B cell (primary cell): ENCODE measurements at regions not wholly inside any gene's neighbourhood (a gene's known extent, or its start where the extent isn't known, plus 50 kb on each side); places are given as distances from the start of the nearest gene placed in this dataset.

ENCODE experiments used
- ATAC-seq: fragments of 200-7000 bp; cut with Tn5 transposase; one replicate; pipeline ENCODE4 v1.10.0; 2021; ENCODE audit warnings: low read depth, mild to moderate bottlenecking, moderate number of reproducible peaks, moderate library complexity
- CTCF ChIA-PET: fragments of 350-600 bp; sonication (Branson Sonifier 250); formaldehyde crosslinking; loops from one replicate; lab custom pipeline; 2021; ENCODE audit warnings: antibody characterized with exemption, inconsistent platforms; lab: Charles Lee
- POLR2A ChIA-PET: fragments of 350-600 bp; sonication (Branson Sonifier 250); formaldehyde crosslinking; loops from one replicate; lab custom pipeline; 2021; ENCODE audit warnings: antibody characterized with exemption; lab: Charles Lee
- DNase-seq: peaks from one replicate; pipeline ENCODE4 v3.0.0; 2013
- H2AFZ ChIP-seq: 2 replicates; pipeline ENCODE4 v1.6.1; 2012; ENCODE audit warnings: mild to moderate bottlenecking, low read depth, low read length; ENCODE audit not compliant: insufficient read depth, poor library complexity, severe bottlenecking
- H3K27ac ChIP-seq, 2 donors: 1 replicate in 1 of 2; 2 replicates in 1 of 2; pipeline ENCODE4 v1.5.1; 2012 to 2013; ENCODE audit warnings: low read length in 2 of 2, mild to moderate bottlenecking in 2 of 2, moderate library complexity in 1 of 2
- H3K27me3 ChIP-seq, 4 experiments: fragments of 200-600 bp in 1 of 4; sonication (generic) in 1 of 4; replicated peaks in 1 of 4; 1 replicate in 2 of 4; 2 replicates in 2 of 4; pipeline versions ENCODE4 v1.6.1 to v1.7.0; 2013 to 2016; ENCODE audit warnings: low read length in 3 of 4, mild to moderate bottlenecking in 2 of 4, mixed read lengths in 1 of 4, moderate library complexity in 1 of 4; ENCODE audit not compliant: insufficient read depth in 4 of 4, control insufficient read depth in 3 of 4; ENCODE audit errors: control extremely low read depth in 1 of 4
- H3K36me3 ChIP-seq, 2 experiments: replicated peaks in 1 of 2; 1 replicate in 1 of 2; 2 replicates in 1 of 2; pipeline versions ENCODE4 v1.6.1 to v1.7.1; 2013; ENCODE audit warnings: low read length in 1 of 2; ENCODE audit not compliant: insufficient read depth in 2 of 2, control insufficient read depth in 1 of 2; ENCODE audit errors: control extremely low read depth in 1 of 2, extremely low read depth in 1 of 2
- H3K4me1 ChIP-seq, 2 donors: fragments of 200-600 bp in 1 of 2; sonication (generic) in 1 of 2; 1 replicate in 1 of 2; 2 replicates in 1 of 2; pipeline versions ENCODE4 v1.5.1 to v1.6.1; 2013 to 2017; ENCODE audit warnings: low read length in 2 of 2; ENCODE audit not compliant: control insufficient read depth in 2 of 2, insufficient read depth in 2 of 2
- H3K4me2 ChIP-seq: replicated peaks from 2 replicates; pipeline ENCODE3; 2012; ENCODE audit warnings: mild to moderate bottlenecking, low read depth, low read length; ENCODE audit not compliant: poor library complexity, severe bottlenecking
- H3K4me3 ChIP-seq, 5 experiments: fragments of 200-600 bp in 1 of 5; sonication (generic) in 1 of 5; 1 replicate in 3 of 5; 2 replicates in 2 of 5; pipeline versions ENCODE4 v1.5.1 to v1.7.0; 2011 to 2016; ENCODE audit warnings: low read length in 4 of 5, mild to moderate bottlenecking in 4 of 5, low read depth in 2 of 5, control low read depth in 1 of 5, moderate library complexity in 1 of 5; ENCODE audit not compliant: insufficient read depth in 1 of 5; ENCODE audit errors: control extremely low read depth in 1 of 5, extremely low read depth in 1 of 5
- H3K79me2 ChIP-seq: fragments of 200-600 bp; sonication (generic); one replicate; pipeline ENCODE4 v1.6.0; 2016; ENCODE audit warnings: low read length; ENCODE audit not compliant: control insufficient read depth, insufficient read depth
- H3K9ac ChIP-seq: fragments of 200-600 bp; sonication (generic); 2 replicates; pipeline ENCODE4 v1.6.1; 2017; ENCODE audit warnings: mild to moderate bottlenecking, low read length, moderate library complexity
- H3K9me3 ChIP-seq, 3 donors: one replicate each; pipeline versions ENCODE4 v1.6.1 to v1.7.1; 2013; ENCODE audit warnings: low read length in 2 of 3; ENCODE audit not compliant: control insufficient read depth in 2 of 3, insufficient read depth in 1 of 3; ENCODE audit errors: control extremely low read depth in 1 of 3
- H4K20me1 ChIP-seq: 2 replicates; pipeline ENCODE4 v1.6.0; 2012; ENCODE audit warnings: mild to moderate bottlenecking, low read length; ENCODE audit not compliant: insufficient read depth, control insufficient read depth, poor library complexity, severe bottlenecking
- H3K27ac Mint-ChIP-seq: one replicate; pipeline ENCODE4 v1.8.0; 2021; ENCODE audit warnings: mixed read lengths
- H3K27me3 Mint-ChIP-seq: one replicate; pipeline ENCODE4 v1.8.0; 2021; ENCODE audit warnings: mixed read lengths
- H3K4me1 Mint-ChIP-seq: one replicate; pipeline ENCODE4 v1.8.0; 2021; ENCODE audit warnings: mixed read lengths
- H3K4me3 Mint-ChIP-seq: one replicate; pipeline ENCODE4 v1.8.0; 2021; ENCODE audit warnings: mixed read lengths
- H3K9me3 Mint-ChIP-seq: one replicate; pipeline ENCODE4 v1.8.0; 2022; ENCODE audit warnings: mixed read lengths; ENCODE audit not compliant: insufficient read depth
- EZH2 ChIP-seq: IDR thresholded peaks from 2 replicates; pipeline ENCODE4 v1.6.1; 2012; ENCODE audit warnings: borderline replicate concordance, low read depth, mild to moderate bottlenecking, moderate library complexity, low read length; ENCODE audit not compliant: insufficient read depth, poor library complexity, severe bottlenecking
- WGBS: methylation state at CpG from one replicate; pipeline ENCODE4 v1.1.5; 2013; ENCODE audit warnings: missing lambda C conversion rate; ENCODE audit not compliant: insufficient coverage; 5-methylcytosine and 5-hydroxymethylcytosine counted together
- intact Hi-C: fragments of 100-400 bp; cut with micrococcal nuclease; formaldehyde crosslinking; loops from one replicate; pipeline ENCODE4 v1.10.0; 2022
- TF ChIP-seq, protein P1 (sequence below): fragments of 200-600 bp; IDR thresholded peaks from one replicate; pipeline ENCODE4 v1.8.0; 2022; ENCODE audit warnings: antibody characterized with exemption, mild to moderate bottlenecking

DNA sequence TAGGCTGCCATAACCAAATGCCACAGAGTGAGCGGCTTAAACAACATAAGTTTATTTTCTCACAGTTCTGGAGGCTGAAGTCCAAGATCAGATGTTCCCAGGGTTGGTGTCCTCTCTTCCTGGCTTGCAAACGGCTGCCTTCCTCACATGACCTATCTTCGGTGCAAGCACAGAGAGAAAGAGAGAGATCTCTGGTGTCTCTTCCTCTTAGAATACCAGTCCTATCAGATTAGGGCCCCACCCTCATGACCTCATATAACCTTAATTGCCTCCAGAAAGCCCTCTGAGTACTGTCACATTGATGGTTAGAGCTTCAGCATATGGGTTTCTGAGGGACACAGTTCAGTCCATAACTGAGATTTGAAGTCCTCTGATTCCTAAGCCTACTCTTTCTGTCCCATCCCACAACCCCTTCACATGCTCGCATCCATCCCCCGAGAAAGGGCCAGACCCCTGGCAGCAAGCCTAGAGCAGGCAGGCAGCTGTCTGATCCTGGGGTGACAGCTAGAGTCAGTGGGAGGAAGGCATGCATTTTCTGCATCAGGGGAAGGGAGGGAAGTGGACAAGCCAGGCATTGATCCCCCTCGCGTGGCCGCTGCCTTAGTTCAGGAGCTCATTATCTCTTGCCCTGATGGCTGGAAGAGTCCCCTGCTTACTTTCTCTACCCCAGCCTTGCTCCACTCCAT is 114.1 kb downstream of the FAR1 start:
- ATAC-seq = no peak
- Histone ChIP-seq H2AFZ (no peak overlapping the region), H3K4me1 (no peaks in the 10 kb centered on the region), H3K27ac (no peak overlapping the region), H3K9me3 (no peaks in the 10 kb centered on the region), H3K4me3 (no peak overlapping the region), H4K20me1 (no peaks in the 10 kb centered on the region), H3K4me2 (no peak overlapping the region), H3K79me2 (no peaks in the 10 kb centered on the region), H3K36me3 (no peaks in the 10 kb centered on the region), H3K9ac (no peak overlapping the region), H3K27me3 (peaks cover 0 to 6% (median 0%) of the 10 kb centered on the region in 4 experiments)
- Mint-ChIP-seq H3K27ac (no peak overlapping the region), H3K4me3 (no peak overlapping the region), H3K27me3 (peaks cover 14% of the 10 kb centered on the region), H3K9me3 (no peaks in the 10 kb centered on the region), H3K4me1 (no peaks in the 10 kb centered on the region)
- no peak for DNase-seq
- intact Hi-C loops = no loop called here
- 81% methylated on average over 4 of the region's 8 CpGs for WGBS
- TF ChIP-seq, protein P1, sequence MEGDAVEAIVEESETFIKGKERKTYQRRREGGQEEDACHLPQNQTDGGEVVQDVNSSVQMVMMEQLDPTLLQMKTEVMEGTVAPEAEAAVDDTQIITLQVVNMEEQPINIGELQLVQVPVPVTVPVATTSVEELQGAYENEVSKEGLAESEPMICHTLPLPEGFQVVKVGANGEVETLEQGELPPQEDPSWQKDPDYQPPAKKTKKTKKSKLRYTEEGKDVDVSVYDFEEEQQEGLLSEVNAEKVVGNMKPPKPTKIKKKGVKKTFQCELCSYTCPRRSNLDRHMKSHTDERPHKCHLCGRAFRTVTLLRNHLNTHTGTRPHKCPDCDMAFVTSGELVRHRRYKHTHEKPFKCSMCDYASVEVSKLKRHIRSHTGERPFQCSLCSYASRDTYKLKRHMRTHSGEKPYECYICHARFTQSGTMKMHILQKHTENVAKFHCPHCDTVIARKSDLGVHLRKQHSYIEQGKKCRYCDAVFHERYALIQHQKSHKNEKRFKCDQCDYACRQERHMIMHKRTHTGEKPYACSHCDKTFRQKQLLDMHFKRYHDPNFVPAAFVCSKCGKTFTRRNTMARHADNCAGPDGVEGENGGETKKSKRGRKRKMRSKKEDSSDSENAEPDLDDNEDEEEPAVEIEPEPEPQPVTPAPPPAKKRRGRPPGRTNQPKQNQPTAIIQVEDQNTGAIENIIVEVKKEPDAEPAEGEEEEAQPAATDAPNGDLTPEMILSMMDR = no peak
- TF ChIP-seq EZH2 = no peak
- CTCF ChIA-PET = interaction anchor here (2.2 kb wide), 1 partner anchor 10 kb away, joined by 6 read pairs; no protein-coding TSS in a partner anchor
- POLR2A ChIA-PET = no interaction called here

DNA sequence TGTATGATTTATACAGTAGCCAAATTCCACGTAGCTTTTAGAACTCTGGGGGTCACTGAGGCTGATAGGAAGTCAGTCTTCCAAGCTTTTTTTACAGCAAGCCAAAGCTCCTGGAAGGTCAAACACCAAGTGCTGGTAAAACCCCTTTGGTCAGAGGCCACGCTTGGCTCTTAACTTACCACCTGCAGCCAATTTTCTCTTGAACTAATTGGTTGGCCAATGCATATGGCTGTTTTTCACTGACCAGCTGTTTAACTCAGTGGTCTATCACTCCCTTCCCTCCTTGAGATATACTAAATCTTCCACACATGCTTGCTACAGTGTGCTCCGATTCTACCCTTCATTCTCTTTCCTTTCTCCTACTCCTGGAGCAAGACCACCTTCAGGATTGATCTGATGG is 116.0 kb downstream of the FAR1 start:
- Histone ChIP-seq H3K4me3 (no peak overlapping the region), H3K79me2 (no peaks in the 10 kb centered on the region), H3K9me3 (no peaks in the 10 kb centered on the region), H4K20me1 (no peaks in the 10 kb centered on the region), H3K4me1 (no peaks in the 10 kb centered on the region), H3K36me3 (no peaks in the 10 kb centered on the region), H3K27me3 (peaks cover 0 to 6% (median 0%) of the 10 kb centered on the region in 4 experiments), H3K4me2 (no peak overlapping the region), H3K9ac (no peak overlapping the region), H3K27ac (no peak overlapping the region), H2AFZ (no peak overlapping the region)
- intact Hi-C loops = no loop called here
- peaks cover 7% of the 10 kb centered on the region for H3K27me3 Mint-ChIP-seq
- CTCF ChIA-PET = no interaction called here
- WGBS = 92% methylated on average over 1 of the region's 3 CpGs
- no peak for ATAC-seq
- H3K27ac Mint-ChIP-seq = no peak overlapping the region
- H3K4me1 Mint-ChIP-seq = no peaks in the 10 kb centered on the region
- POLR2A ChIA-PET = no interaction called here
- TF ChIP-seq, protein P1 = no peak
- TF ChIP-seq EZH2 = no peak
- no peaks in the 10 kb centered on the region for H3K9me3 Mint-ChIP-seq
- H3K4me3 Mint-ChIP-seq = no peak overlapping the region
- no peak for DNase-seq
